GM21723 (cell line): ENCODE measurements at regions not wholly inside any gene's neighbourhood (a gene's known extent, or its start where the extent isn't known, plus 50 kb on each side); places are given as distances from the start of the nearest gene placed in this dataset.

Experiments
- ATAC-seq: cut with Tn5 transposase; IDR thresholded peaks from one replicate; pipeline ENCODE4 v1.9.1; 2021; ENCODE audit warnings: mild to moderate bottlenecking, moderate library complexity; ENCODE audit not compliant: unreplicated experiment

DNA sequence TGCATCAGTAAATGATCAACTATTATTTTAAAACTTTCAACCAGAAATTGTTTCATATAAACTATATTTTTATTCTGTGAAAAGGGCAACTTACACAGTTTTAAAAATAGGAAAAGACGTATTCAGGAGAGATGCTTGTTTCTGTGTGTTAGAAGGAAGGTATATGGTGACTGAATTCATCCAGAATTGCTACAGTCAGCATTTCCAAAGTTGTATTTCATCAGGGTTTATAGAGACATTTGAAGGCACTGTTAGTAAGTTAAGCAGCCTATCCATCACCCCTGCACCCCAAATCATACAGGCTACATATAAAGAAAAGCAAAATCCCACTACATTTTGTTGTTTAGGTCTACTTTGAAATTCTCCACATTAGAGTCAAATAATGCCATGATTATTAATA lies 716.0 kb downstream of the KCTD16 start:
- no peak for ATAC-seq

DNA sequence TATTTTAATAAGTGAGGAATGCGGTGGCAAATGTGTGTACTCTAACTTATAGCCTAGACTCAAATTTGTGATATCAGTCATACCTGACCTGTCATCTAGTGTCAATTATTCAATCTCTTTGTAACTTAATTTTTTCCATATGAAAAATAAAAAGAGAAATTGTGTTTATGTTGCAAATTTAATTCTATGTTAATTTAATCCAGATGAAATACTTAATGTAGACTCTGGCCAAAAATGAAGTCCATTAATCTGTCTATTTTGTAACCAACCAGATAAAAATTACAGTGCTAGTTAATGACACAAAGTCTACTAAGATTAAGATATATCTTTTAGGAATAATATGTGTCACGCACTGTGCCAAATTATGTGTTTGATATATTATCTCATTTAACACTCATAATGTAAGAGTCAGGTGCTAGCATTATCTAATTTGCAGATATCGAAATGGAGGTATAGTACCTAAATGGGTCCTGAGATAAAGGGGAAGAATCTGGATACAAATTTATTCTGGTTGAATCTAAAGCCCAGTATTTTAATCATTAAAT lies 712.1 kb downstream of the KCTD16 start:
- ATAC-seq: no peak

DNA sequence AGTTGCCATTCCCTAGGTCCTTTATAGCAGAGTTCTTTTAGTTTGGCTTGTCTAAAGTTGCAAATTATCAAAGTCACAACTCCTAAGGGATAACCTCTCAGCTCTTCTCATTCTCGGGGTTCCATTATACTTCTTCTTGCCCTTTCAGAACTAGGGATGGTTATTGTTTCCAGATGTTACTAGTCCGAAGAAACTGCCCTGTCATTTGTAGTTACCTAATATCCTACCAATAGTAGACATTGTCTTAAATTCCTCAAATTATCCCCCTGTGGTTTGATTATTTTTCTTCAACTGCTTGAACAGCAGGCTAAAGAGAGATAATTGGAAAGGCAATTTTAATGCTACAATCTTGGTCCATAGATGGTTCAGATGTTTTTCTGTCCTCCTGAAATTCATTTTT lies 709.8 kb downstream of the KCTD16 start:
- ATAC-seq: no peak

DNA sequence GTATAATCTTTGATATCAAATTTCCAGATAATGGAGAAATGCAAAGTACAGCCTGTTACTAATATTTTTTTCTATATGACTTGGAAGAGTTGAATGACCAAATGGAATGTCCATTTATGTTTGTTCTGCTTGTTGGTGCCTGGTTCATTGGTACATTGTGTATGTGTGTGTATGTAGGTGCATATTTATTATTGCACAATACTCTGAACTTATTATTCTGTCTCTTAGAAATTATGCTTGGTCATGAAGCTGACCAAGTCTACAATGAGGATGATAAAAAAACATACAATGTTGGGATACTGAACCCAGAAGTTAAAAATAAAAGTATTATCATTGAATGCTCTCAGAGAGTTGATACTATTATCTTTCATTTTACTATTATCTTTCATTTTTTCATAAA lies 706.3 kb downstream of the KCTD16 start:
- no peak for ATAC-seq

DNA sequence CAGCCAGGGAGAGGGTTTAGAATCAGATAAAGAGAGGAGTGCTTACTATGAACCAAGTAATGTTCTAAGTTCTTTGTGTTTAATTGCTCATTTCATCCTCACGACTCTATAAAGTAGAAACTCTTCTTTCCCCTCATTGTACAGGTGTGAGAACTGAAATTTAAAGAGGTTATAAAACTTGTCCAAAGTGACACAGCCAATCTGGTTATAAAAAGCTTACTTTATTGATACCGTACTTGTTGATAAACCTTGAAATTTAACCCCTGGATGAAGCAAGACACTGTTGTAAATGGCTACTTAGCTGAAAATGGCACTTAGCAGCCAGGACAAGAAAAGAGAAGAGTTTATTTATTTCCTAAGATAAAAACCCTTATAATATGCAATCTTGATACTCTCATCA lies 702.4 kb downstream of the KCTD16 start:
- ATAC-seq: no peak

DNA sequence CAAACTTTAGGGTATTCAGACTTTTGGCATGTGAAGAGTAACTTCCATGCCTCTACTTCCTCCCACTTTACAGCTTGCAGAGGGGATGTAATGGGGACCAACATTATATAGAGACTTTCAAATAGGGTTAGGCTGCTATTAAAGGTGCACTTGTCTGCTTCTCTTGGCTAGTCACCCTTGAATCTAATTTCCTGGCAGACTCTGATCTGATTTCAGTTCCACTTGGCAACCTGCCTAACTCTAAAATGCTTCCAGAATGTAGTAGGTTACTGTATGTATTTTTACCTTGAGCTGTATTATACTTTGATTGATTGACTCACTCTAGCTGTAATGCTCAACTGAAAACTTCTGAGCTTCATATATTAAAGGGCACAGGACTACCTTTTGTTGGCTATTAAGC lies 693.4 kb downstream of the KCTD16 start:
- no peak for ATAC-seq

DNA sequence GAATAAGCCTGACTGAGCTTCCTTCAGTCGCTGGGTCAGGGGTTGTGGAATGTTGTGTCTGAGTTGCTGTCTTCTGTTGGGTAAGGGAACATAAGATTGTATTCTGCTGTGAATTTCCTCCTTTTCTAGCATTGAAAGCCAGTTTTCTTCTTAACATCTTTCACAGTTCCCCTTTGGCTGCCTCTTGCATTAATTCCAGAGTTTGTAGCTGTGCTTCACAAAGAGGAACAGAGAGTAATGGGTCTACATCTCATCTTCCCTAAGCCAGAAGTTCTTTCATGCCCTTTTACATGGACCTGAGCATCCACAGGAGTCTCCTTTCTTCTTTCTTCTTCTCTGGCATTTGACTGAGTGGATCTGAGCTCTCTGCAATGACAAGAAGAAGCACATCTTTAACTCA lies 686.8 kb downstream of the KCTD16 start:
- no peak for ATAC-seq

DNA sequence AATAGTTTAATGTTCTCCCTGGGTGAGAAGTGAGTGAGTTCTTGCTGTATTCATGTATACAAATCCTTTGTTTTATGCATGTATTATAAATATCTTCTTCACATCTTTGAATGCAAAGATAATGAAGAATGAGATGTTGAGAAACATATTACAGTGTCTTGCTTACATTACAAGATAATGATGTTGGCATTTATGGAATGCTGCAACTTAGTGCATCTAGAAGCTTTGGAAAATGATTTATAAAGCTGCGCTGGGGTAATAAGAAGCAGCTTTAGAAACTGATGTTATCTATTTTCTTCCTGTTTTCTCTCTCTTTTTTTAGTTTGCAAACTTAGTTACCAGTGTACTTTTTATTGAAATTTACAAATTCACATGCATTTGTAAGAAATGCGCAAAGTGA lies 673.4 kb downstream of the KCTD16 start:
- no peak for ATAC-seq

DNA sequence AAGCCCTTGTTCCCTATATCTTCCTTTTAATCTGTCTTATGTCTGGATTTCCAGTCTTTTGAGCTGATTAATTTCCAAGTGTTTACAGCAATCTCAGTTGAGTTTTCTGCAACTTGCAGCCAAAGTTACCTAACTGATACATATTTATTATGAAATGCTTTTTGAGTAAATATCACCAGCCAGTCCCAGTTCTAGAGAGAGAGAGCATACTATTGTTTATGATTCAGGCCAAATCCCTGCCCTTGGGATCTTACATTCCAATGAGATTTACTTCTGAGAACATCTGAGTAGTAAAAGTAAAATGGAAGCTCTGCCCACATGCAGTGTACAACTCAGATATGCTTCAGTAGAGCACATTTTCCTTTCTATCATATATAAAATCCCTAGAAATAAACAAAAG lies 661.7 kb downstream of the KCTD16 start:
- ATAC-seq: no peak

DNA sequence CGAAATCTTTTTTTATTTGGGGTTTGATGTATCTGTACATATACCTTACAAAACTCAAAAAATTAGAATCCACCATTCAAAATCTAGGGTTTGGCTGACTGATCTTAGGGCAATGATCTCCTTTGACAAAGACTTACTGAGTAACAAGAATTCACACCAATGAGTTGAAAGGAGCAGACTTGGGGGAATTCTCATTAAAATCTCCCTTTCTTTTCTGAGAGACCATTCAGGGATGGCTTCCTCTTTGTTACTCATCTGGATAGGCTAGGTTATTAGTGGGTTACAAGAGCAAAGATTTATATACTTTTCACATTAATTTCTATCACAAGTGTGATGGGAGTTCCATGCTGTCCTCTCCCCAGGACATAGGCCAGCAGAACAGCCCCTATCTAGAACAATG lies 661.0 kb downstream of the KCTD16 start:
- no peak for ATAC-seq

DNA sequence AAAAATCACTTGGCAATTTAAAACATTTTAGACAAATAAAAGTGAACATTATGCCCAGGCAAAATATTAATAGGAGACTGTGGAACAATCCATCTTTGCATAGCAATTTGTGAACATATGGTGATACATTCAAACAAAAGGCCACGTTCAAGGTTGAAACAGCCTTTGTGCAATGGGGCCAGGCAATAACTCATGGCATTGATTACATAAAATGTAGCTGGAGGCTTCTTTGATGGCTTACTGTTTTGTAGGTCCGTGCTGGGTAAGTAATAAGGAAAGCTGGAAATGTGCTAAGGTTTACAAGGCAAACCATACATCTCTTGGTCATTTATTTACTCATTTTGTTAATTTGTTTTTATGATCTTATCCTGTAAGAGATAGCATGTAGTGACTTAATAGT lies 651.8 kb downstream of the KCTD16 start:
- ATAC-seq: no peak

DNA sequence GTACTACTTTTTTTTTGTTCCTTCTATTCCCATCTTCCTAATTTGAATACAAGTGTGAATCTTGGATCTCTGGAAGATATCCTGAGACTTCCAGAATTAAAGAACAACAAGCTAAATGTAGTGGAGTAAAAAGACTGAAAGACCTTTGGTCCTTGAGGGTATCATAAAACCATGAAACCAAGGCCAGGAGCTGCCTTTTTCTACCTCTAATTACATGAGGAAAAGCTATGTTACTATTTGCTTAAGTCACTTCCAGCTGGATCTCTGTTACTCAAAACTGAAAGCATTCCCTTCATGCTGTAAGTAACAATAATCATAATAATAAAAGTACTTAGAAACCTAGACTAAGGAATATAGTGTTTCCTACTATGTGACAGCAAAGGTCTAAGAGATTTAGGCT lies 649.6 kb downstream of the KCTD16 start:
- ATAC-seq: no peak

DNA sequence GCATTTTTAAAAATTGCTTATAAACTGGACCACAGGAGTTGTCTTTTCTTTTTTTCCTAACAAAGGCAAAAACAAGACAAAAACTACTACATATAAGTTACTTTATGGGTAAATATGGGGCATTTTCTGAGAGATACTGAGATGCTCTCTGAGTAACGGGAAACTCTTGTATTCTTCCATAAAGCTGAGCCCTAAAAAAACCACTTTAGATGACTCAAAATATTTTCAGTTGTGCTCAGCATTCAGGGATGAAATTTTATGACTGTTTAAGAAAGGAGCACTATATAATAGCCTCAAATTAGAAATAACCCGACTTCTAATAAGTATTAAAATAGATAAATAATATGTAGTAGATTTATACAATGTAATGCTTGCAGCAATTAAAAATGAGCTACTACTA lies 644.5 kb downstream of the KCTD16 start:
- ATAC-seq: no peak

DNA sequence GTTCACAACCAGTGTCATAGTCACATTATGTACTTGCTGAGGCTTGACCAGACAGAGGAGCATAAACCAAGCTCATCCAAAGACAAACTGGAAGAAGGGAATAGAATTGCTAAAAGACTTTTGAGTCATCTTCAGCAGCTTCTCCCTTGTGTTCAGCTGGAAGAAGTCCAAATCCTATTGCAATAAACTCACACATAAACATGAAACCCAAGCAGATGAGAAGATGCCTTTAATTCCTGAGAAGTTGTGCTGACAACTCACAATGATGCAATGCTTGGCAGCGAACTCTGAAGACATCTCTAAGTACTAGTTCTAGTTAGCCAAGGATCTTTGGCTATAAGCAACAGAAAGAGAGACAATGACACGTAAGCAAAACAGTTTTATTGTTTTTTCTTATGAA lies 642.1 kb downstream of the KCTD16 start:
- no peak for ATAC-seq

DNA sequence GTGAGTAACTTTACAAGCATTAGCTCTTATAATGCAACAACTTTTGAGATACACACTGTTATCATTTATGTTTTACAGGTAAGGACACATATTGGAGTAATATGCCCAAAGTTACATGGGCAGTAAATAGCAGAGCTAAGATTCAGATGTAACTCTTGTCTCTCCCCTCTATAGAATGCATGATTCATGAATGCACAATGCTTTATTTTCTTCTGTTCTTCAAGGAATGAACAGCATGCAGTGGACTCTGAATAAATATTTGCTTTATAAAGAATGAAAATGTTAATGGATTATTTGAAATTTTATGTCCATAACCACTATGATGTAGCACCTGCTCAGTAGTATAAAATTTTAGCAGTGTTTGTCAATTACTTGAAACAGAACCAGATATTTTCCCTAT lies 629.5 kb downstream of the KCTD16 start:
- no peak for ATAC-seq

DNA sequence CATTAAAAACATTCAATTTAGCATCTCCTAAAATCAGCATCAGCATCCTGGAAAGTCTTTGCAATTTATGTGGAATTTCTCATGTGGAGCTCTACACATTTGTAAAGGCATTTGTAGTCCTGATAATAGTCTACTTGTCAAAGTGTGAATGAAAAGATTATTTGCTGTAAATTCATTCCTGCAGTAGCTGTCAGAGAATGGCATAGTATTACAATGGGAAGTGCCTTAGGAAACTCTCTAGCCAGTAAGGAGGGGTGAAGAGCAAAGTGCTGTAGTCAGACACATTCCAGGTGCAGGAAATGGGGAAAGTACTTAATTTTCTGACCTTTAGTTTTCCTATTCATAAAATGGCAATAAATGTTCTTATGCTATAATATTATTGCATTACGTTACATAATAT lies 627.9 kb downstream of the KCTD16 start:
- ATAC-seq: no peak

DNA sequence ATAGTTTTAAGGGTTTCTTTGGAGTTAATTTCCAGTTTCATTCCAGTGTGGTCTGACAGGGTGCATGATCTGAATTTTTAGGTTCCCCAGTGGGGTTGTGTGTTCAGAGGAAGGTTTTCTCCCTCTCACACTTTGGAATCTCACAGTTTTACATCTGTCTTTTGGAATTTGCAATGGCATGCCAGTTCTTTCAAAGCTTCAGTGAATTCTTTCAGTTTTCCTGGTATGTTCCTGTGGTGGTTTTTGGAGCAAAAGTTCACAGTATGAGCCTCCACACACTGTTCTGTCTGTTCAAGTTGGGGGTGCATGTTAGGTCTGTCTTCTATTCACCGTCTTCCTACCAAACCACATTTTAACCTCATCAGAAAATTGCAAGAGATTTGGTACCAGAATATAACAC lies 624.2 kb downstream of the KCTD16 start:
- ATAC-seq: no peak

DNA sequence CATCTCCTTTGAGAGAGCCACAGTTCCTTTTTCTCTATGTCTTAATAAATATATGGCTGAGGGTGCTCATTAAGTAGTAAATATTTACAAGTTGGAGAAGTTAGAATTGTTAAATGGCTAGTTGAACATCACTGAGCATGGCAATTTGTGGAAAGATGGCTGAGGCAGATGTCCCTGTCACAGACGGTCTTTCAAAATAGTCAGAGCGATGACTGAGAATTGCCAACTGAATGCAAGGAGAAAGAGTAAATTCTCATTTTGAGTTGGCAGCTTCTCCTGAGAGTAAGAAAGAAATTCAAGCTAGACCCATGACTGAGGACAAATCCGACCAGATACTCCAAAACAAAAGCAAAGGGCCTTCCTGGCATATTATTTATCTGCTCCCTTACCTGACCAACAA lies 617.9 kb downstream of the KCTD16 start:
- no peak for ATAC-seq

DNA sequence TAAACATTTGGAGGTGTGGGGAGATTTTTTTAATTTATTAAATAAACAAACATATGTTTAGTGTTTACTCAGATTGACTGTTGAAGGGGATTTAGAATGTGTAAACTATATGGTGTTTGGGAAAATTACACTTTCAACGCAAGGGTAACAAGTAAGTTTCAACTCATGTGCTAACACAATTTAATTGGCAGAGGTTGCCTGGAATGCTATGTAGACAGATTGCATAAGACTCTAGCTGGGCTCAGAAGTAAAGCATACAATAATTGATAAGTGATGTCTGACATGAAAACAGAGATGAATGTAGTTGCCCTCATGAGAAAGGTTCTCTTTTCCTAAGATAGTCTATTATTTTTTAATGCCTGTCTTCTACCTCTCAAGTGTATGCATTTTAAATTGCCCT lies 617.4 kb downstream of the KCTD16 start:
- no peak for ATAC-seq

DNA sequence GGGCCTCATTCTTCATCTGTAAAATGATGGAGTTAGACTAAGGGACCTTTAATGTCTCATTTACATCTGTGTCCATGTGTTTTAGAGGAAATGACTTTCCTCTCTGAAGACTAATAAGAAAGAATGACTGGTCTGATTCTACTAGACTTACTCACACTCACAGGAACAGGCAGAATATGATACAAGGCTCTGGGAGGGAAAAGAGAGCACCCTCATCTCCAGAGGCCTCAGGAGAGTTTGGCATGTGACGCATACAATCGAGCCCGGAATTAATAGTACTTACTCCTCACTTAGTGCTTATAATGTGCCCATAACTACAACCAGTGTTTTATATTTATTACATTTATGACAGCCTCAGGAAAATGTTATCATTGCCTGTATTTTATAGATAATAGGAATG lies 608.7 kb downstream of the KCTD16 start:
- no peak for ATAC-seq

DNA sequence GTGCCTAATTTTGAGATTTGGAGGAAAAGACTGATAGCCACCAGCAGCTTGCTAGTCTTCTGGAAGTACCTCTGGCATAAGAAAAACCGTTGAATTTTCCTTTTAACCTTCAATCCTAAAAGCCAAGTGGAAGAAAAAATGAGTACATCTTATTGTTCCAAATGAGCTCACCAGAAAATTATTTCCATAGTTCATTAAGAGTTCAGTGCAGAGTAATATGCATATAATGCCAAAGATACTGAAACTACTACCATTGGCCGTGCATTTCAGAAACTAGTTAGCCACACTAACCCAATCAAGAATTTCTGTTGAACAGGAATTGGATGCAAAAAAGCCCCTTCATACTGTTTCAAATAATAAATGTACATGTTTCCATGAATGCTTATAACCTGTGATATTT lies 607.9 kb downstream of the KCTD16 start:
- ATAC-seq: no peak

DNA sequence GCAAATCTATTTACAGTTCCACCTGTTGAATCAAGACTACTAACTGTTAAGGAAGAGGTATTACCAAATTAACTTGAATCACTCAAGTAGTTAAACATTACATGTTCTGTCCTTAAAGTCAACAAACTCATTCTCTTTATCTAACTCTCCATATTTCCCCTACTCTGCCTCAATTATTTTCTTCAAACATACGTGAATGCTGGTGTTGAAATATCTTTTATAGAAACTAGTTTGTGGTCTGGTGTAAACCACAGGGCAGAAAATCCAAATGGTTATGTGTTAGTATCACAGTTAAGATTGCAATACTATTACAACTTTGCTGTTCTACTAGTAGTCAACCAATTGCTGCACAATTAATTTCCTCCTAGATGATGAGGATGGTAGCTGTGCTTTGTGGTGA lies 603.5 kb downstream of the KCTD16 start:
- no peak for ATAC-seq

DNA sequence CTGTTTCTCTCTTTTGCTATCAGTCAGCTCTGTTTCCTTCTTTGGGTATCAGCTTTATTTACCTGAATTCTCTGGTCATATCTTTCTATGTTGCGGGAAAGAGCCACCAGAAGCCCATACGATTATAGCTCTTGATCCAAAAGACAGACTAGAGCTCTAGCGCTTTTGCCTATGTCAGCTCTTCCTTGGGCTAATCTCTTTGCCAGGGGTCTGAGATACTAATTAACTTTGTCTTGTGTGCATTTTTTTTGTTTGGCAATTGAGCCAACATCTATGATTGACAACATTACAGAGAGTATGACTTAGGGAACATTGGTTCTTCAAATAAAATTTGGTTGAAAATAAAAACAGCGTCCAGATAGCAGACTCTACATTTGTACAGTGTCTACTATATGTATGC lies 603.0 kb downstream of the KCTD16 start:
- no peak for ATAC-seq

DNA sequence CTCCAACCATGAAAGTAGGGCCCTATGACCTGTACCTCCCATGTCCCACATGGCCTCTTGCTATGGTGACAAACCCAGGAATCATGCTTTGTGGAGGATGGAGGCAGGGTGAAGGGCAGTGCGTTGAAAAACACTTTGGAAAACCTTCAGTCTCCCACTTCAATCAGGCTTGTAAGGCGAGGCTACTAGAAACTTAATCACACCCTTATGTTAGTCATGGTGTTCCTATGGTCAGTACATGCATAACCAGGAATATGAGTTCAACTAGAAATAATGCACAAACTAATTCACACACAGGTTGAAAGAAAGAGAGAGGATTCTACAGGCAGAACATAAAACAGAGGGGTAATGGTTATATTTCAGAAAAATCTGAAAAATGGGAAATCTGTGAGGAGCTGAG lies 601.1 kb downstream of the KCTD16 start:
- ATAC-seq: no peak
